ENCODE measurements at regions not wholly inside any gene's neighbourhood (a gene's known extent, or its start where the extent isn't known, plus 50 kb on each side); places are given as distances from the start of the nearest gene placed in this dataset.
"Not testable (repeated sequence)": the region's sequence is repeated elsewhere in the genome, so short reads cannot be mapped to it uniquely, and the experiment has no call there.

GRCh38 chr3:103873021-103873420, 1438.2 kb downstream of the ZPLD1 start:
- no peak for TF ChIP-seq CTCF (IDR thresholded peaks at IDR 0.05; ENCODE audit: insufficient read depth, low read depth, low read length, missing control alignments)
- DNase-seq (ENCODE audit: low read depth) = no peak
- no peak overlapping the region for H3K4me3 ChIP-seq (ENCODE audit: low read depth, low read length)

- no peak overlapping the region for H3K4me3 ChIP-seq (ENCODE audit: low read depth, low read length)
- no peak for TF ChIP-seq CTCF (IDR thresholded peaks at IDR 0.05; ENCODE audit: insufficient read depth, low read depth, low read length, missing control alignments)
- DNase-seq (ENCODE audit: low read depth) = no peak
Observed at GRCh38 chr3:103873897-103874545, 1439.2 kb downstream of the ZPLD1 start.

GRCh38 chr3:103881809-103882208, 1447.0 kb downstream of the ZPLD1 start:
- DNase-seq (ENCODE audit: low read depth); H3K4me3 ChIP-seq (ENCODE audit: low read depth, low read length): not testable (repeated sequence)

- H3K4me3 ChIP-seq (ENCODE audit: low read depth, low read length) = no peak overlapping the region
- no peak for DNase-seq (ENCODE audit: low read depth)
- no peak for TF ChIP-seq CTCF (IDR thresholded peaks at IDR 0.05; ENCODE audit: insufficient read depth, low read depth, low read length, missing control alignments)
Observed at GRCh38 chr3:103889675-103890074, 1454.9 kb downstream of the ZPLD1 start.

- DNase-seq (ENCODE audit: low read depth) = no peak
- no peak for TF ChIP-seq CTCF (IDR thresholded peaks at IDR 0.05; ENCODE audit: insufficient read depth, low read depth, low read length, missing control alignments)
Observed at GRCh38 chr3:103894162-103894822, 1459.5 kb downstream of the ZPLD1 start.

GRCh38 chr3:103899328-103899727, 1464.5 kb downstream of the ZPLD1 start:
- no peak for TF ChIP-seq CTCF (IDR thresholded peaks at IDR 0.05; ENCODE audit: insufficient read depth, low read depth, low read length, missing control alignments)
- H3K4me3 ChIP-seq (ENCODE audit: low read depth, low read length) = no peak overlapping the region
- no peak for DNase-seq (ENCODE audit: low read depth)

More at GRCh38 chr3:103894162-103894822, 1459.5 kb downstream of the ZPLD1 start:
- no peak overlapping the region for H3K4me3 ChIP-seq (ENCODE audit: low read depth, low read length)

GRCh38 chr3:103904991-103905390, 1461.7 kb upstream of the ALCAM start:
- DNase-seq (ENCODE audit: low read depth) = no peak
- no peak for TF ChIP-seq CTCF (IDR thresholded peaks at IDR 0.05; ENCODE audit: insufficient read depth, low read depth, low read length, missing control alignments)
- H3K4me3 ChIP-seq (ENCODE audit: low read depth, low read length) = no peak overlapping the region
